Neuronal stem cell (in vitro differentiated cells): ENCODE measurements at regions not wholly inside any gene's neighbourhood (a gene's known extent, or its start where the extent isn't known, plus 50 kb on each side); places are given as distances from the start of the nearest gene placed in this dataset.

Experiments
- DNase-seq: peaks from one replicate; pipeline ENCODE4 v3.0.0-alpha.2; 2013; ENCODE audit warnings: low spot score
- H2AFZ ChIP-seq: one replicate; pipeline ENCODE4 v1.6.1; 2013; ENCODE audit warnings: mild to moderate bottlenecking, low read length, inconsistent platforms
- H2AK5ac ChIP-seq: 2 replicates; pipeline ENCODE4 v1.6.1; 2013; ENCODE audit warnings: low read depth, mild to moderate bottlenecking, inconsistent platforms, low read length, moderate library complexity, mixed read lengths
- H2BK120ac ChIP-seq: 2 replicates; pipeline ENCODE4 v1.6.1; 2013; ENCODE audit warnings: low read depth, mild to moderate bottlenecking, inconsistent platforms, low read length, moderate library complexity, mixed read lengths
- H2BK12ac ChIP-seq: one replicate; pipeline ENCODE4 v1.6.1; 2013; ENCODE audit warnings: low read length, inconsistent platforms
- H2BK15ac ChIP-seq: 2 replicates; pipeline ENCODE4 v1.6.1; 2013; ENCODE audit warnings: mild to moderate bottlenecking, low read length, inconsistent platforms, mixed read lengths
- H2BK5ac ChIP-seq: one replicate; pipeline ENCODE4 v1.6.1; 2013; ENCODE audit warnings: inconsistent platforms, mild to moderate bottlenecking, low read length, moderate library complexity
- H3K14ac ChIP-seq: one replicate; pipeline ENCODE4 v1.6.1; 2013; ENCODE audit warnings: low read length, inconsistent platforms
- H3K18ac ChIP-seq: 2 replicates; pipeline ENCODE4 v1.6.1; 2013; ENCODE audit warnings: low read length, inconsistent platforms
- H3K23ac ChIP-seq: 2 replicates; pipeline ENCODE4 v1.6.1; 2013; ENCODE audit warnings: low read depth, mild to moderate bottlenecking, mixed read lengths, low read length, inconsistent platforms; ENCODE audit not compliant: poor library complexity
- H3K27ac ChIP-seq: replicated peaks from 3 replicates; pipeline ENCODE4 v1.5.1; 2013; ENCODE audit warnings: low read length, inconsistent platforms
- H3K27me3 ChIP-seq, 3 experiments: 2 replicates each; pipeline ENCODE4 v1.6.1; 2013; ENCODE audit warnings: low read length in 3 of 3, mild to moderate bottlenecking in 2 of 3, inconsistent platforms in 1 of 3, low read depth in 1 of 3, mixed read lengths in 1 of 3, moderate library complexity in 1 of 3; ENCODE audit not compliant: control insufficient read depth in 3 of 3, insufficient read depth in 3 of 3
- H3K36me3 ChIP-seq, 2 donors: replicated peaks in 1 of 2; 2 replicates each; pipeline ENCODE4 v1.6.1; 2013; ENCODE audit warnings: low read length in 2 of 2; ENCODE audit not compliant: control insufficient read depth in 2 of 2, insufficient read depth in 2 of 2
- H3K4ac ChIP-seq: 2 replicates; pipeline ENCODE4 v1.6.1; 2013; ENCODE audit warnings: inconsistent platforms, mild to moderate bottlenecking, low read length, moderate library complexity
- H3K4me1 ChIP-seq, 2 donors: 1 replicate in 1 of 2; 2 replicates in 1 of 2; pipeline ENCODE4 v1.6.1; 2013; ENCODE audit warnings: low read length in 2 of 2, low read depth in 1 of 2; ENCODE audit not compliant: control insufficient read depth in 2 of 2, insufficient read depth in 1 of 2
- H3K4me2 ChIP-seq: one replicate; pipeline ENCODE4 v1.6.1; 2013; ENCODE audit warnings: mild to moderate bottlenecking, low read length, inconsistent platforms; ENCODE audit not compliant: insufficient read depth, poor library complexity, severe bottlenecking
- H3K4me3 ChIP-seq, 2 donors: 2 replicates each; pipeline ENCODE4 v1.5.1; 2013; ENCODE audit warnings: low read length in 2 of 2, mild to moderate bottlenecking in 2 of 2, inconsistent platforms in 1 of 2, moderate library complexity in 1 of 2
- H3K79me1 ChIP-seq: one replicate; pipeline ENCODE4 v1.6.1; 2013; ENCODE audit warnings: low read depth, mild to moderate bottlenecking, inconsistent platforms, low read length, moderate library complexity
- H3K9ac ChIP-seq: one replicate; pipeline ENCODE4 v1.6.1; 2013; ENCODE audit warnings: mild to moderate bottlenecking, low read depth, low read length, inconsistent platforms; ENCODE audit not compliant: poor library complexity
- H3K9me3 ChIP-seq, 2 donors: replicated peaks in 1 of 2; 2 replicates each; pipeline versions ENCODE3 to v1.6.1; 2013; ENCODE audit warnings: low read length in 2 of 2, mild to moderate bottlenecking in 2 of 2, inconsistent platforms in 1 of 2, low read depth in 1 of 2, mixed read lengths in 1 of 2, moderate library complexity in 1 of 2; ENCODE audit not compliant: control insufficient read depth in 2 of 2, insufficient read depth in 1 of 2
- H4K8ac ChIP-seq: one replicate; pipeline ENCODE4 v1.6.1; 2013; ENCODE audit warnings: low read depth, mild to moderate bottlenecking, inconsistent platforms, low read length, moderate library complexity
- H4K91ac ChIP-seq: one replicate; pipeline ENCODE4 v1.6.1; 2013; ENCODE audit warnings: low read length, low read depth, mild to moderate bottlenecking, inconsistent platforms; ENCODE audit not compliant: poor library complexity
- WGBS, 2 donors: extraction: QIAGEN DNeasy Blood & Tissue Kit; methylation state at CpG; one replicate each; pipeline ENCODE4 v1.1.7; 2013; ENCODE audit warnings: missing lambda C conversion rate in 2 of 2, mixed read lengths in 1 of 2; ENCODE audit not compliant: insufficient read length in 2 of 2, insufficient replicate concordance in 1 of 2; ENCODE audit errors: extremely low coverage in 2 of 2; 5-methylcytosine and 5-hydroxymethylcytosine counted together

DNA sequence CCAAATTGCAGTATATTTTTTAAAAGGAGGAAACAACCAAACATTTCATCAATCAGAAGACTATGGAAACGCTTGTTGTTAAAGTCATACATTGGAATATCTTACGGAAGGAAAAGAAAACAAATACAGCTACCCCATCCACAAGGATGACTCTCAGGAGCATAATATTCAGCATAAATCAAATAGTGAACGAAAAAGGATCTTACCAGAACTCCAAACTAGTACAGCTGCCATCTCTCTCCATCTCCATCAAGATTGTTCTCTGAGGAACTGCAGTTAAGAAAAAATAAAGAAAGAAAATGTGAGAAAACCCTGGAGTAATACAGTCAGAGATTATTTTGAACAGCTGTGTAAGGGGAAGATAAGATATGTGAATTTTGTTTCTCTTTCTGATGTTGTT is 299.8 kb upstream of the CNTN5 start:
- Histone ChIP-seq H3K27ac (no peak overlapping the region), H3K14ac (no peak overlapping the region), H2BK5ac (no peak overlapping the region), H2BK120ac (no peak overlapping the region), H3K4me2 (no peak overlapping the region), H3K23ac (no peak overlapping the region), H4K91ac (no peak overlapping the region), H4K8ac (no peak overlapping the region), H2AFZ (no peak overlapping the region), H3K27me3 (no peaks in the 10 kb centered on the region), H2BK12ac (no peak overlapping the region), H3K79me1 (no peaks in the 10 kb centered on the region), H3K4me3 (no peak overlapping the region), H3K18ac (no peak overlapping the region), H3K9me3 (no peaks in the 10 kb centered on the region), H3K4ac (no peak overlapping the region), H3K4me1 (peaks cover 0 to 3% of the 10 kb centered on the region in 2 donors), H2BK15ac (no peak overlapping the region), H3K36me3 (no peaks in the 10 kb centered on the region), H2AK5ac (no peak overlapping the region), H3K9ac (no peak overlapping the region)
- DNase-seq: no peak
- no CpG with 5 or more reads among the region's 3 CpGs for WGBS, 2 donors

DNA sequence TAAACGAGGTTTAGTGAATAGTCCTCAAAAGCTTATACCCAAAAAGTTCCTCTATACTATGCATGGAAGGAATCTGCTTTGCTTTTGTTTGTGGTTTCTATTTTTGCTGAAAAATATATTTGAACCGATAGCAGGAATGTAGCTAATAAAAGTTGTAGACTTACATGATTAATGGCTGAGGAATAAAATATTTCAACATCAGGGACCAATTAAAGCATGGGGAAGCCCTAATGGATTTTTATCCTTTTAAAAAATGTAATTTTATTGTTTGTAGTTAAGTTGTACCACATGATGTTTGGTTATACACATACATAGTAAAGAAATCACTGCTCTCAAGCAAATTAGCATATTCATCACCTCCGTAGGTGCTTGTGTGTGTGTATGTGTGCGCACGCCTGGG is 295.3 kb upstream of the CNTN5 start:
- Histone ChIP-seq H3K4me2 (no peak overlapping the region), H3K4me3 (no peak overlapping the region), H2BK12ac (no peak overlapping the region), H3K4me1 (no peaks in the 10 kb centered on the region), H3K9ac (no peak overlapping the region), H3K27ac (no peak overlapping the region), H3K36me3 (no peaks in the 10 kb centered on the region), H3K27me3 (no peaks in the 10 kb centered on the region), H3K9me3 (no peaks in the 10 kb centered on the region), H2BK5ac (no peak overlapping the region), H2AFZ (no peak overlapping the region), H2BK15ac (no peak overlapping the region), H3K23ac (no peak overlapping the region), H3K14ac (no peak overlapping the region), H2BK120ac (no peak overlapping the region), H3K79me1 (no peaks in the 10 kb centered on the region), H4K8ac (no peak overlapping the region), H3K18ac (no peak overlapping the region), H2AK5ac (no peak overlapping the region), H3K4ac (no peak overlapping the region), H4K91ac (no peak overlapping the region)
- WGBS, 2 donors: no CpG with 5 or more reads among the region's 5 CpGs
- no peak for DNase-seq

DNA sequence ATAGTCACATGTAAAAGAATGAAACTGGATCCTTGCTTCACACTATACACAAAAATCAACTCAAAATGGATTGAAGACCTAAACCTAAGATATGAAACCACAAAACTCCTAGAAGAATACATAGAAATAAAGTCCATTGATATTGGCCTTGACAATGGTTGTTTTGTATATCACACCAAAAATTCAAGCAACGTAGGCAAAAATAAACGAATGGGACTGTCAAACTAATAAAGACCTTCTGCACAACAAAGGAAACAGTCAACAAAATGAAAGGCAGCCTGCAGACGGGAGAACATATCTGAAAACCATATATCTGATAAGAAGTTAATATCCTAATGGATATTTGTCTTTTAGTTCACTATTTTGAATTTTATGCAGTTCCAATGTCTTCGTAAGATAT is 292.3 kb upstream of the CNTN5 start:
- Histone ChIP-seq H3K27ac (no peak overlapping the region), H3K4me1 (no peaks in the 10 kb centered on the region), H3K9me3 (no peaks in the 10 kb centered on the region), H2AK5ac (no peak overlapping the region), H4K8ac (no peak overlapping the region), H3K27me3 (no peaks in the 10 kb centered on the region), H2BK5ac (no peak overlapping the region), H4K91ac (no peak overlapping the region), H3K18ac (no peak overlapping the region), H3K9ac (no peak overlapping the region), H2AFZ (no peak overlapping the region), H2BK15ac (no peak overlapping the region), H3K4me3 (no peak overlapping the region), H3K14ac (no peak overlapping the region), H2BK12ac (no peak overlapping the region), H3K4ac (no peak overlapping the region), H3K36me3 (no peaks in the 10 kb centered on the region), H3K4me2 (no peak overlapping the region), H2BK120ac (no peak overlapping the region), H3K79me1 (no peaks in the 10 kb centered on the region), H3K23ac (no peak overlapping the region)
- no CpG with 5 or more reads among the region's 4 CpGs for WGBS, 2 donors
- DNase-seq: no peak

- Histone ChIP-seq H3K4ac (no peak overlapping the region), H3K18ac (no peak overlapping the region), H2BK12ac (no peak overlapping the region), H2BK120ac (no peak overlapping the region), H3K4me3 (no peak overlapping the region), H3K4me2 (no peak overlapping the region), H4K91ac (no peak overlapping the region), H3K79me1 (no peaks in the 10 kb centered on the region), H3K36me3 (no peaks in the 10 kb centered on the region), H2BK5ac (no peak overlapping the region), H4K8ac (no peak overlapping the region), H3K9ac (no peak overlapping the region), H2AFZ (no peak overlapping the region), H3K23ac (no peak overlapping the region), H3K4me1 (no peaks in the 10 kb centered on the region), H2AK5ac (no peak overlapping the region), H3K27ac (no peak overlapping the region), H3K14ac (no peak overlapping the region), H3K27me3 (no peaks in the 10 kb centered on the region), H3K9me3 (no peaks in the 10 kb centered on the region), H2BK15ac (no peak overlapping the region)
- no peak for DNase-seq
- no CpG with 5 or more reads among the region's 6 CpGs for WGBS, 2 donors
Measured at GRCh38 chr11:98729118-98729517, 291.6 kb upstream of the CNTN5 start.
